Inferior parietal cortex (tissue), 1 donor: ENCODE measurements at regions not wholly inside any gene's neighbourhood (a gene's known extent, or its start where the extent isn't known, plus 50 kb on each side); places are given as distances from the start of the nearest gene placed in this dataset.

ENCODE experiments used
- DNase-seq: peaks from one replicate; pipeline ENCODE4 v3.0.0-alpha.2; 2016; ENCODE audit errors: extremely low spot score

- DNase-seq, result no peak
Observed at GRCh38 chr5:39808656-39809055, 383.9 kb upstream of the DAB2 start.

- DNase-seq, result no peak
Observed at GRCh38 chr5:39801306-39801705, 376.5 kb upstream of the DAB2 start.

- DNase-seq, result no peak
Observed at GRCh38 chr5:39800042-39800601, 375.3 kb upstream of the DAB2 start.

GRCh38 chr5:39799242-39799641 lies 374.5 kb upstream of the DAB2 start:
- no peak for DNase-seq

GRCh38 chr5:39794513-39795210 lies 369.9 kb upstream of the DAB2 start:
- peak; percentile 3 for DNase-seq

GRCh38 chr5:39785410-39785809 lies 360.6 kb upstream of the DAB2 start:
- no peak for DNase-seq

- no peak for DNase-seq
Observed at GRCh38 chr5:39783756-39784421, 359.1 kb upstream of the DAB2 start.

- no peak for DNase-seq
Observed at GRCh38 chr5:39780347-39780746, 355.6 kb upstream of the DAB2 start.

GRCh38 chr5:39779831-39780230 lies 355.1 kb upstream of the DAB2 start:
- DNase-seq, result no peak

GRCh38 chr5:39775797-39776365 lies 351.1 kb upstream of the DAB2 start:
- DNase-seq, result no peak

GRCh38 chr5:39775086-39775796 lies 350.5 kb upstream of the DAB2 start:
- DNase-seq, result no peak

- no peak for DNase-seq
Observed at GRCh38 chr5:39774605-39775004, 349.8 kb upstream of the DAB2 start.

GRCh38 chr5:39772307-39772706 lies 347.5 kb upstream of the DAB2 start:
- DNase-seq, result no peak

- no peak for DNase-seq
Observed at GRCh38 chr5:39767916-39768315, 343.1 kb upstream of the DAB2 start.

- DNase-seq, result no peak
Observed at GRCh38 chr5:39765366-39765765, 340.6 kb upstream of the DAB2 start.

GRCh38 chr5:39762761-39763160 lies 338.0 kb upstream of the DAB2 start:
- no peak for DNase-seq

- no peak for DNase-seq
Observed at GRCh38 chr5:39761199-39761950, 336.6 kb upstream of the DAB2 start.

GRCh38 chr5:39760385-39761198 lies 335.8 kb upstream of the DAB2 start:
- DNase-seq, result no peak

- no peak for DNase-seq
Observed at GRCh38 chr5:39759701-39760100, 334.9 kb upstream of the DAB2 start.

GRCh38 chr5:39758426-39758825 lies 333.6 kb upstream of the DAB2 start:
- DNase-seq, result no peak

- DNase-seq, result no peak
Observed at GRCh38 chr5:39757131-39757530, 332.4 kb upstream of the DAB2 start.
